ENCODE measurements at regions not wholly inside any gene's neighbourhood (a gene's known extent, or its start where the extent isn't known, plus 50 kb on each side); places are given as distances from the start of the nearest gene placed in this dataset.

- TF ChIP-seq POLR2A (IDR thresholded peaks at IDR 0.05) (no peak), CTCF (IDR thresholded peaks at IDR 0.05 in 8 of 11, conservative IDR thresholded peaks at IDR 0.05 in 3 of 11) (no peak)
Measured at GRCh38 chr2:200044453-200044852, 89.1 kb downstream of the MAIP1 start.

Measured in spleen (tissue), 7 donors.